ENCODE measurements at regions not wholly inside any gene's neighbourhood (a gene's known extent, or its start where the extent isn't known, plus 50 kb on each side); places are given as distances from the start of the nearest gene placed in this dataset.

DNA sequence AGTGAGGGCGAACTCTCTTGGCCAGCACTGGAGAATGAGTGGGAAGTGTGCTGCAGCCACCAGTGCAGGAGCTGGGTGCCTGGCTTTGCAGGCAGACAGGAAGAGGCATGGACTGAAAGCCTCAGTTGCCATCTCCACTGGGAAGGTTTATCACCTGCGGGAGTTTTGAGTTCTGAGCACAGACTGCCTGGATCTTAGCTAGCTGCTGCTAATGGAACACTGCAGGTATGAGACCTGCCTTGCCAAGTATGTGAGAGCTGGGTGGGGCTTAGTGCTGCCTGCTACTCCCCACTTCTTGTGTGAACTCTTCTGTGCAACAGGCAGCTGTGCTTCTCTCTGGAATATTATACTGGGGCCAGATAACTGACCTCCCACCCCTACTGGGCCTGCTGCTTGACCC, 424.1 kb downstream of the TLR4 start:
- Histone ChIP-seq H3K27ac (no peak overlapping the region), H3K27me3 (no peaks in the 10 kb centered on the region), H3K4me1 (no peaks in the 10 kb centered on the region), H3K36me3 (no peaks in the 10 kb centered on the region), H3K9me3 (peaks cover 0 to 25% (median 0%) of the 10 kb centered on the region in 3 donors), H3K4me3 (no peak overlapping the region)
- no peak for TF ChIP-seq POLR2AphosphoS5 (IDR thresholded peaks at IDR 0.05)
- TF ChIP-seq POLR2A (IDR thresholded peaks at IDR 0.05): no peak
- no peak for TF ChIP-seq EP300 (IDR thresholded peaks at IDR 0.05)
- TF ChIP-seq, protein P1, sequence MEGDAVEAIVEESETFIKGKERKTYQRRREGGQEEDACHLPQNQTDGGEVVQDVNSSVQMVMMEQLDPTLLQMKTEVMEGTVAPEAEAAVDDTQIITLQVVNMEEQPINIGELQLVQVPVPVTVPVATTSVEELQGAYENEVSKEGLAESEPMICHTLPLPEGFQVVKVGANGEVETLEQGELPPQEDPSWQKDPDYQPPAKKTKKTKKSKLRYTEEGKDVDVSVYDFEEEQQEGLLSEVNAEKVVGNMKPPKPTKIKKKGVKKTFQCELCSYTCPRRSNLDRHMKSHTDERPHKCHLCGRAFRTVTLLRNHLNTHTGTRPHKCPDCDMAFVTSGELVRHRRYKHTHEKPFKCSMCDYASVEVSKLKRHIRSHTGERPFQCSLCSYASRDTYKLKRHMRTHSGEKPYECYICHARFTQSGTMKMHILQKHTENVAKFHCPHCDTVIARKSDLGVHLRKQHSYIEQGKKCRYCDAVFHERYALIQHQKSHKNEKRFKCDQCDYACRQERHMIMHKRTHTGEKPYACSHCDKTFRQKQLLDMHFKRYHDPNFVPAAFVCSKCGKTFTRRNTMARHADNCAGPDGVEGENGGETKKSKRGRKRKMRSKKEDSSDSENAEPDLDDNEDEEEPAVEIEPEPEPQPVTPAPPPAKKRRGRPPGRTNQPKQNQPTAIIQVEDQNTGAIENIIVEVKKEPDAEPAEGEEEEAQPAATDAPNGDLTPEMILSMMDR (IDR thresholded peaks at IDR 0.05): no peak
- 89 to 94% methylated on average over 1 to 2 of the region's 2 CpGs for WGBS, 2 donors (ENCODE audit: low coverage in 1 of 2)
- ATAC-seq: no peak

DNA sequence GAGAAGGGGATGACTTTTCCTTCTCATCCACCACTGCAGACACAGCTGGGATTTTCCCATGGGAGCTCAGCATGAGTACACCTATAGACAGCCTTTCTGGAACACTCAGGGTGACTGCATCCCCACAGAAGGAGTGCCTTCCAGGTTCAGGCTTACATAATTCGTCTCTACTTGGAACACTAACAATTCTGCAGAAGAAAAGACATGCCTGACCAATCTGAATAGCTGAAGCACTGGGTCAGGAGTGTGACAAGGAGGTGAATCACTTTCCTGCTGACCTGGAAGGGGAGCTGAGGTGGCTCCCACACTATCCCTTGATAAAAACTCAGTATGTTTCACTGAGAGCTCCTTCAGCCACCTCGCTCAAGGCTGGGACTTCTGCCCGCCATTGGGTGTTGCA, 425.3 kb downstream of the TLR4 start:
- Histone ChIP-seq H3K9me3 (peaks cover 0 to 25% (median 0%) of the 10 kb centered on the region in 3 donors), H3K4me3 (no peak overlapping the region), H3K27me3 (no peaks in the 10 kb centered on the region), H3K36me3 (no peaks in the 10 kb centered on the region), H3K27ac (no peak overlapping the region), H3K4me1 (no peaks in the 10 kb centered on the region)
- TF ChIP-seq POLR2A (IDR thresholded peaks at IDR 0.05) (no peak), EP300 (IDR thresholded peaks at IDR 0.05) (no peak), POLR2AphosphoS5 (IDR thresholded peaks at IDR 0.05) (no peak)
- TF ChIP-seq, protein P1 (IDR thresholded peaks at IDR 0.05): no peak
- 0 to 63% methylated on average over 1 to 3 of the region's 3 CpGs for WGBS, 2 donors (ENCODE audit: low coverage in 1 of 2)
- no peak for ATAC-seq

DNA sequence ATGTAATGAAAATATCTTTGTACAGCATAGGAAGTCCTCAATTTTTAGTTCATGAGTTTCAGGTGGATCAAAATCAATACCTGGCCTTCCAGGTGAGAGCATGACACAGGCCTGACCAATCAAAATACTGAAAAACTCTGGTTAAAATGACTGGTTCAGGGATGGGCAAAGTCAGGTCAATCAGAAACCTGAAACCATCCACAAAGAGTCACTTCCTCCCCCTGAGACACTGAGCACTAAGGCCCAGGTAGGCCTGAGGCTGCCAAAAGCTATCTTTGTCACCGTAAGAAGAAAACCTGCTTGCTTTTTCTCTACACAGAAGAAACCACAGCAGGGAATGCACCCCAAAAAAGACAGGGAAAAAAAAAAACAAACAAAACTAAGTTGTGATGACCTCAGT, 444.8 kb downstream of the TLR4 start:
- TF ChIP-seq POLR2A (IDR thresholded peaks at IDR 0.05) (no peak), EP300 (IDR thresholded peaks at IDR 0.05) (no peak), POLR2AphosphoS5 (IDR thresholded peaks at IDR 0.05) (no peak)
- TF ChIP-seq, protein P1 (IDR thresholded peaks at IDR 0.05): no peak
- no peak overlapping the region for H3K27ac ChIP-seq
- no peaks in the 10 kb centered on the region for H3K27me3 ChIP-seq
- H3K36me3 ChIP-seq: no peaks in the 10 kb centered on the region
- WGBS, 2 donors (ENCODE audit: low coverage in 1 of 2): 71 to 82% methylated on average over 1 of the region's 1 CpG
- no peak overlapping the region for H3K4me3 ChIP-seq
- H3K9me3 ChIP-seq: no peaks in the 10 kb centered on the region
- ATAC-seq: no peak
- no peaks in the 10 kb centered on the region for H3K4me1 ChIP-seq

DNA sequence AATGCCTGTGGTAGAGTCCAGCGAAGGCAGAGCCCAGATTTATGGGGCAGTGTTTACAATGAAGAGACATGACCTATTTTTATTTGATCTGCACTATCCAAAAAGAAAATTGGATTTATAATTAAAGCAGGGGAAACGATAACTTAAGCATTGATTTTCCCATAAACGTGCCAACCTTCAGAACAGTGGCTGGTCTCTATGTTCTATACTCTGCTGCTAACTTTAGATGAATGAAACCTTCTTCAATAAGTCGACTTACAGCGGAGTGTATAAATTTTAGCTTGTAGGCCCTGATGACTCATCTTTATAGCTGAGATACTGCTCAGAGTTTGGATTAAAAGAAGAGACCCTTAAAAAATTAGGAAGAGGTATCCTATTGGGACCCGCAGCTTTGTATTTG, 452.6 kb downstream of the TLR4 start:
- Histone ChIP-seq H3K27ac (no peak overlapping the region), H3K9me3 (no peaks in the 10 kb centered on the region), H3K36me3 (no peaks in the 10 kb centered on the region), H3K4me3 (no peak overlapping the region), H3K4me1 (no peaks in the 10 kb centered on the region), H3K27me3 (no peaks in the 10 kb centered on the region)
- WGBS, 2 donors (ENCODE audit: low coverage in 1 of 2): 77 to 80% methylated on average over 5 to 6 of the region's 6 CpGs
- ATAC-seq: no peak
- TF ChIP-seq EP300 (IDR thresholded peaks at IDR 0.05) (no peak), POLR2AphosphoS5 (IDR thresholded peaks at IDR 0.05) (no peak), POLR2A (IDR thresholded peaks at IDR 0.05) (no peak)
- TF ChIP-seq, protein P1 (IDR thresholded peaks at IDR 0.05): no peak

DNA sequence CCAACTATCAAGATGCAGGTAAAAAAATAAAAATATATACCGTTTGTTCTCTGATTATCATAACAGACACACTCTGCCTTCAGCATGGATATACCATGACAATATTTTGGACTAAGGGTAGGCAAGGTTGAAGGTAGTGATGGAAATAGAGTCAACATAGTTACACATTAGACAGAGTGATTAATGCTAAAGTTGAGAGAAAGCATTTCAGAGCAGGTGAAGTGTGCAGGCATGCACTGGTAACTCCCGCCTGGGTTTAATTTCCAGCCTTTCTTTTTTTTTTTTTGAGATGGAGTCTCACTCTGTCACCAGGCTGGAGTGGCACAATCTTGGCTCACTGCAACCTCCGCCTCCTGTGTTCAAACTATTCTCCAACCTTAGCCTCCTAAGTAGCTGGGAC, 458.5 kb downstream of the TLR4 start:
- TF ChIP-seq EP300 (IDR thresholded peaks at IDR 0.05) (no peak), POLR2AphosphoS5 (IDR thresholded peaks at IDR 0.05) (no peak), POLR2A (IDR thresholded peaks at IDR 0.05) (no peak)
- TF ChIP-seq, protein P1 (IDR thresholded peaks at IDR 0.05): no peak
- no peaks in the 10 kb centered on the region for H3K36me3 ChIP-seq
- no peak for ATAC-seq
- H3K9me3 ChIP-seq: no peaks in the 10 kb centered on the region
- no peaks in the 10 kb centered on the region for H3K4me1 ChIP-seq
- 72 to 86% methylated on average over 2 to 3 of the region's 3 CpGs for WGBS, 2 donors (ENCODE audit: low coverage in 1 of 2)
- H3K4me3 ChIP-seq: no peak overlapping the region
- H3K27ac ChIP-seq: no peak overlapping the region
- no peaks in the 10 kb centered on the region for H3K27me3 ChIP-seq
